Brain microvascular endothelial cell (primary cell): ENCODE measurements at regions not wholly inside any gene's neighbourhood (a gene's known extent, or its start where the extent isn't known, plus 50 kb on each side); places are given as distances from the start of the nearest gene placed in this dataset.

Experiments
- DNase-seq: peaks from one replicate; pipeline ENCODE4 v3.0.0-alpha.2; 2020
- H3K27ac ChIP-seq: fragments of 250-450 bp; sonication (Bioruptor Pico); 2 replicates; pipeline ENCODE4 v1.5.1; 2020; ENCODE audit warnings: mild to moderate bottlenecking, moderate library complexity
- H3K27me3 ChIP-seq: fragments of 250-450 bp; sonication (Bioruptor Pico); replicated peaks from 2 replicates; pipeline ENCODE4 v1.5.1; 2020; ENCODE audit warnings: mild to moderate bottlenecking
- H3K36me3 ChIP-seq: fragments of 250-450 bp; sonication (Bioruptor Pico); replicated peaks from 2 replicates; pipeline ENCODE4 v1.5.1; 2020; ENCODE audit warnings: mild to moderate bottlenecking
- H3K4me3 ChIP-seq: 2 replicates; pipeline ENCODE4 v1.5.1; 2011; ENCODE audit warnings: low read depth, mild to moderate bottlenecking, control low read depth, low read length, moderate library complexity
- in situ Hi-C: cut with HindIII; loops from 2 replicates; pipeline ENCODE4 v1.10.0; 2017; ENCODE audit warnings: low sequenced_read_pairs, low pct_ligation_motif_present
- TF ChIP-seq, protein P1 (sequence below): IDR thresholded peaks from 2 replicates; pipeline ENCODE4 v1.5.1; 2011; ENCODE audit warnings: low read depth, mild to moderate bottlenecking, moderate library complexity, low read length, control low read depth, inconsistent platforms; ENCODE audit errors: missing control alignments

DNA sequence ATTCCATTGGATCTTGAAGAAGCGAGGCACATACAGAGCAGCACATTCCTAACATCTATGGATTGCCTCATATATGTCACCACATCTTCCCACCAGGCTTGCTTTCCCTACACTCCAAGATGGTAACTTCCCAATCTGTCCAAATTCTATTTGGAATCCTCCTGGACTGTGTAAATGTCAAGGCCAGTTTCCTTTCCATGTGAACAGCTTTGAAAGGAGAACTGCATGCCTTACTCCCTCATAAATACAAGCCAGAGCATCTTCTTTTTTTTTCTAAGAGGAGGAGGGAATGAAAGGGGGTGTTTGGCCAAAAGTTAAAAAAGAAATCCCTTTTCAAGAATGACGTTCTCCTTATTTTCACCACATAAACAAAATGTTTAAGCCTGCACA is 103.8 kb upstream of the OSR1 start:
- TF ChIP-seq, protein P1, sequence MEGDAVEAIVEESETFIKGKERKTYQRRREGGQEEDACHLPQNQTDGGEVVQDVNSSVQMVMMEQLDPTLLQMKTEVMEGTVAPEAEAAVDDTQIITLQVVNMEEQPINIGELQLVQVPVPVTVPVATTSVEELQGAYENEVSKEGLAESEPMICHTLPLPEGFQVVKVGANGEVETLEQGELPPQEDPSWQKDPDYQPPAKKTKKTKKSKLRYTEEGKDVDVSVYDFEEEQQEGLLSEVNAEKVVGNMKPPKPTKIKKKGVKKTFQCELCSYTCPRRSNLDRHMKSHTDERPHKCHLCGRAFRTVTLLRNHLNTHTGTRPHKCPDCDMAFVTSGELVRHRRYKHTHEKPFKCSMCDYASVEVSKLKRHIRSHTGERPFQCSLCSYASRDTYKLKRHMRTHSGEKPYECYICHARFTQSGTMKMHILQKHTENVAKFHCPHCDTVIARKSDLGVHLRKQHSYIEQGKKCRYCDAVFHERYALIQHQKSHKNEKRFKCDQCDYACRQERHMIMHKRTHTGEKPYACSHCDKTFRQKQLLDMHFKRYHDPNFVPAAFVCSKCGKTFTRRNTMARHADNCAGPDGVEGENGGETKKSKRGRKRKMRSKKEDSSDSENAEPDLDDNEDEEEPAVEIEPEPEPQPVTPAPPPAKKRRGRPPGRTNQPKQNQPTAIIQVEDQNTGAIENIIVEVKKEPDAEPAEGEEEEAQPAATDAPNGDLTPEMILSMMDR: no peak
- Histone ChIP-seq H3K27me3 (no peaks in the 10 kb centered on the region), H3K4me3 (no peak overlapping the region), H3K36me3 (no peaks in the 10 kb centered on the region), H3K27ac (no peak overlapping the region)
- in situ Hi-C loops: no loop called here
- DNase-seq: no peak

DNA sequence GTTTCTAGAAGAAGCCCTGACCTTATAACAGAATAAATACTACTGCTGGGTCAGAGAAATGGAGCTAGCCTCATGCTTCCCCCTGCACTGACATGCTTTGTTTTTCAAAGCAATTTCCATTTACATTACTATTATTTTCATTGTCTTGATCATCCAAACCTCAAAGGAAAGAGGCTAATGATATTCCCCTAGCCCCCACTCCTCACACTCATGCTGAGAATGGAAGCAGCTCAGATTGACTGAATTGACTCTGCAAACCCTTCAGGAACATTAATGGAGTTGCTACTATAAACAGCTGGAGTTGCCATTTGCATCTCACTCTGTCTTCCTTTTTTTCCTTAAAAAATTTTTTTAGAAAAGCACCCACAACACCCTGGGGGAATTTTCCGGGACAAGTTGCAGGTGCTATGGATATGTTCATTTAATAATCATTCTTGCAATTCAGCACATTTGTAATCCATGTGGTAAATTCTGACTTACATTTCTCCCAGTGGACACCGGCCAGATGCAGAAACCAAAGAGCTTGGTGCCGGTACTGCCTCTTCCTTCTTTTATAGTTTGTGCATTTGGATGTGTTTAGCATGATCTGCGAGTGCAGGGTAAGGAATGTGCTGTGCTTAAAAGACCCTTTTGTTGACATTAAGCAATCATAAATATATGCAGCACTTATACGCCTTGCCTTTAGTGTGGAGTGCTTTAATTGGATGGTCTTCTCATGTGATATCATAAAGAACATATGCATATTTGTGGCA is 103.3 kb upstream of the OSR1 start:
- in situ Hi-C loops: no loop called here
- no peak overlapping the region for H3K4me3 ChIP-seq
- H3K36me3 ChIP-seq: no peaks in the 10 kb centered on the region
- no peaks in the 10 kb centered on the region for H3K27me3 ChIP-seq
- TF ChIP-seq, protein P1: no peak
- H3K27ac ChIP-seq: no peak overlapping the region
- DNase-seq: no peak

DNA sequence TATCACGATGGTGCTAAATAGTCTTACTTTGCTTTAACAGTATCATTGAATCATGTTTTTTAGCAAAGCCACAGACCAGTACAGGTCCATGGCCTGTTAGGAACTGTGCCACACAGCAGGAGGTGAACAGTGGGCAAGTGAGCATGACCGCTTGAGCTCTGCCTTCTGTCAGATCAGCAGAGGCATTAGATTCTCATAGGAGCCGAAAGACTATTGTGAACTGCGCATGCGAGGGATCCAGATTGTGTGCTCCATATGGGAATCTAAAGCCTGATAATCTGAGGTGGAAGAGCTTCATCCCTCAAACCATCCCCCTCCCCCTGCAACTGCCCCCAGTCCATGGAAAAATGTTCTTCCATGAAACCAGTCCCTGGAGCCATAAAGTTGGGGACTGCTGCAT is 102.3 kb upstream of the OSR1 start:
- in situ Hi-C loops: no loop called here
- Histone ChIP-seq H3K36me3 (no peaks in the 10 kb centered on the region), H3K27me3 (no peaks in the 10 kb centered on the region), H3K4me3 (no peak overlapping the region), H3K27ac (no peak overlapping the region)
- TF ChIP-seq, protein P1: no peak
- DNase-seq: no peak

DNA sequence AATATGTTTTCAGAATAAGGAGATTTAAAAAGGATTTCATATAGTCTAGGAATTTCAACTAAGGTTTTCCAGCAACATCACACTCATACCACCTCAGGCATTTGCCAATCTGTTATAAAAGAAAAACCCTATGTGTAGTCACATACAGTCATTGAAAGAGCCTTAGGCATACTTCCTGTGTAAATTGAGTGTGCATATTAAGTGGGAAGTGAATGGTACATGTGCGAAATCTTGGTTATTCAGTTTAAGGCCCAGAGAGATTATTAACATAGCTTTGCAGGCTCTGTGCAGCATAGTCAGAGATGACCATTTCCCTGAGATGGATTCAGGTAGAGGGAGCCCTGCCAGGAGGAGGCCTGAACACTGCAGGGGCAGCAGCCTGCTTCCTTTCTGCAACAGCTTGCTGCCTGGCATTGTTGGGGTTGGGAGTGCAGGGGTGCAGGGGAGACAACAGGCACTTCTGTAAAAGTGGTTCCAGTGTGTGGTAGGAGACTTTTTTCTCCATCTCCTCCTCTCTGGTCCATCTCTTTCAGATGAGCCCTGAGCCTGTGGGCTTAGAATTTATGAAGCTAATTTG is 100.1 kb upstream of the OSR1 start:
- Histone ChIP-seq H3K36me3 (no peaks in the 10 kb centered on the region), H3K27me3 (no peaks in the 10 kb centered on the region), H3K27ac (no peak overlapping the region), H3K4me3 (no peak overlapping the region)
- in situ Hi-C loops: no loop called here
- TF ChIP-seq, protein P1: no peak
- DNase-seq: no peak

DNA sequence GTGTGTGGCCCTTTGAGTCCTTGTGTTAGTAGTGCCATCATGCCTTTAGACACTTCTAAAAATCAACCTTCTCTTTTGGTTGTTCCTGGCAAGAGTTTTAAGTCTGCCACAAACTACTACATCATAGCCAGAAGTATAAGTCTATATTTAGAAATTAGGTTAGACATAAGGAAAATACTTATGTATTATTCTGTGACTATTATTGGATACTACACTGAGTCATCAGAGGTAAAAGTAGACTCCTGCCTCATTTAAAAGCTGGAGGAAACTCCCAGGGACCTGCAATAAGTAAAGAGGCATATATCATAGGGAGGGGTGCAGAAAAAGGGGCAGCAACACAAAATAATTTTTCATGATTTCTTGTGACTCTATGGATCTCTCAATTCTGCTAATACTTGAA is 99.4 kb upstream of the OSR1 start:
- in situ Hi-C loops: no loop called here
- no peak for DNase-seq
- no peak overlapping the region for H3K27ac ChIP-seq
- H3K36me3 ChIP-seq: no peaks in the 10 kb centered on the region
- H3K4me3 ChIP-seq: no peak overlapping the region
- no peaks in the 10 kb centered on the region for H3K27me3 ChIP-seq
- TF ChIP-seq, protein P1: no peak

DNA sequence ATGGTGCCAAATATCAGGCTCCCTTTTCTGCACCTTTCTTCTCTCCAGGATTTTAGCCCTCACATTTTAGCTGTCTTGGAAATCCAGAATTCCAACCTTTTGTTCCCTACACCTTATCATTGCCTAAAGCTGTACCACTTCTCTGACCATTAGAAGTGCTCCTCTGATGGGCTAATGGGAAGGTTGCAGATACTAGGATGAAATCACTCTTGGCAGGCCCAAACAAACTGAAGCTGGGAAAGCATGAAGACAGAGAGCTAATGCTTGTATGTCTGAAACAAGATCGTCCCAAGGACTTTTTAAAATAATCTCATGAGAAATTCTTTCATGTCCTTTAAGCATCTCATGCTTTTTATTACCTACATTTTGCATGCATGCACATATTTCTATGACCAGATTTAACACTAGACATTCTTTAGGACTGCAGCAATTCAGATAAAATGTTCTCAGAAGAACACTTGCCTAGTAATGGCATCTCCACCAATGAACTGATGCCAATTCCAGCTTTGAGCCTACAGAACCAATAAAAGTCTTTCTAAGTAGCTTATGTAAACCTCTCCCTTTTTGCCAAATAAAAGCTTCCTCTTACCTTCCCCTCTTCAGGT is 98.4 kb upstream of the OSR1 start:
- H3K27ac ChIP-seq: no peak overlapping the region
- in situ Hi-C loops: no loop called here
- TF ChIP-seq, protein P1: no peak
- no peaks in the 10 kb centered on the region for H3K36me3 ChIP-seq
- no peaks in the 10 kb centered on the region for H3K27me3 ChIP-seq
- no peak overlapping the region for H3K4me3 ChIP-seq
- no peak for DNase-seq
